NT2/D1 (cell line): ENCODE measurements at regions not wholly inside any gene's neighbourhood (a gene's known extent, or its start where the extent isn't known, plus 50 kb on each side); places are given as distances from the start of the nearest gene placed in this dataset.
"Not testable (repeated sequence)": the region's sequence is repeated elsewhere in the genome, so short reads cannot be mapped to it uniquely, and the experiment has no call there.

Source experiments
- YY1 ChIP-seq: IDR thresholded peaks from 2 replicates; pipeline ENCODE4 v1.6.1; 2011; ENCODE audit not compliant: insufficient read length, insufficient read depth
- ZNF274 ChIP-seq: IDR thresholded peaks from 2 replicates; pipeline ENCODE4 v1.6.1; 2011; ENCODE audit warnings: mild to moderate bottlenecking, low read depth, low read length

DNA sequence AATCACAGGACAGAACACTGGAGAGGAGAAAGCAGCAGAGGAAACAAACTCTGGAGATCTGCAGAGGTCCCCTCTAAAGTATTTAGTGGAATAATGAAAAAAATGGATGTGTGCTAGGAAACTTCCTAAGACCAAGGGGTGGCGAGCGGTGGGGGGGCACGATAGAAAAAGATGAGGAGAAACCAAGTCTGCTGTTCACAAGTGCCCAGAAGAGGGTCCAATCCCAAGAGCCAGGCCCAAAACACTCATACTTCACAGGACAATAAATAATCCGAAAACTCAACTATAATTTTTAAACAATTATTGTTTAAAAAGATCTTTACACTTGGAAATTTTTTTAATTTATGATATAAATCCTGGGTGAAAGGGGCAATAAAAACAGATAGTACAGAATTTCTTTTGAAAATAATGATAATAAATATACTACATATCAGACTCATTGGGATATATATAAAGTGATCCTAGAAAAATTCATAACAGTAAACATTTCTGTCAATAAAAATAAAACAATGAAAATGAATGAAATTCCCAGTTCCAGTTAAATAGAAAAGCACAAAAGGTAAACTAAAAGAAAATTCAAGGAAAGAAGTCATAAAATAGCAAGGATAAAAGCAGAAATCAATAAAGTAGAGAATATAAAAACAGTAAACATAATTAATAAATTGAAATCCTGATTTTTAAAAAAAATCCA, 87.7 kb upstream of the CCT8L2 start:
- TF ChIP-seq ZNF274, YY1: not testable (repeated sequence)
